ENCODE measurements at regions not wholly inside any gene's neighbourhood (a gene's known extent, or its start where the extent isn't known, plus 50 kb on each side); places are given as distances from the start of the nearest gene placed in this dataset.
"Not testable (repeated sequence)": the region's sequence is repeated elsewhere in the genome, so short reads cannot be mapped to it uniquely, and the experiment has no call there.

DNA sequence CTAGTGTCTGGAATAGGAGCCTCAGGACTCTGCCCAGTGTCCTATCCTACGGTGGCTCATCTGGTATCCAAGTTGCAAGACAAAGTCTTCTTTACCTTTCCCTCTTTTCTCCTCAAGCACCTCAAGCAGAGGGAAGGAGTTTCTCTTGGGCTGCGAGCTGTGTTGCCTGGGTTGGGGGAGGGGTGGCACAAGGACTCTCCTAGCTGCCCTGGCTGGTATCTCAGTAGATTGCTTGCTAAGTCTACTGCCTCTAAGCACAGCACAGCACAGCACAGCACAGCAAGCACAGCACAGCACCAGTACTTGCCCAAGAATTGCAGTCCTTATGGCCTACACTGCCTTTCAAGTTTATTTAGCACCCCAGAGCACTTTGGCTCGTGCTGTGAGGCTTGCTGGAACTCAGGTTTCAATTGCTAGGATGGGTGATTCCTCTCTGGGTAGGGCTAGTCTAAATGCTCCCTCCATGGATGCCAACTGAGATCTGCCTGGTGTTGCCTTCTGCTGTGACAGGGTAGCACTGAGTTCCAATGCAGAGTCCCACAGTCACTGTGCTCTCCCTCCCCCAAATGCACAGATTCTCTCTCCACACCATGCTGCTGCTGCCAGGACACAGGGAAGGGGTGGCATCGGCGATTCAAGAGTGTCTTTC lies 213.1 kb upstream of the POU5F2 start:
- Histone ChIP-seq H2BK5ac (ENCODE audit: low read length) (no peak overlapping the region), H4K8ac (ENCODE audit: low read depth, low read length) (no peak overlapping the region), H2BK12ac (ENCODE audit: low read length) (no peak overlapping the region), H3K36me3 (replicated peaks in 1 of 2; ENCODE audit: control insufficient read depth in 2 of 2, insufficient read depth in 2 of 2, low read length in 2 of 2) (no peaks in the 10 kb centered on the region), H3K14ac (ENCODE audit: low read length) (peak overlapping the region; percentile 99), H3K4me2 (ENCODE audit: insufficient read depth, low read length, poor library complexity, severe bottlenecking) (no peak overlapping the region), H3K23ac (ENCODE audit: low read depth, low read length, poor library complexity) (peak overlapping the region; percentile 44), H3K4ac (ENCODE audit: low read length) (no peak overlapping the region), H2BK120ac (ENCODE audit: low read depth, low read length) (no peak overlapping the region), H4K91ac (ENCODE audit: low read depth, low read length, poor library complexity) (no peak overlapping the region), H3K9ac (ENCODE audit: low read depth, low read length, poor library complexity) (no peak overlapping the region), H2BK15ac (ENCODE audit: low read length) (no peak overlapping the region), H3K27ac (replicated peaks; ENCODE audit: low read length) (no peak overlapping the region), H2AFZ (ENCODE audit: low read length) (no peak overlapping the region), H2AK5ac (ENCODE audit: low read depth, low read length) (no peak overlapping the region), H3K27me3 (ENCODE audit: control insufficient read depth in 3 of 3, insufficient read depth in 3 of 3, low read depth in 1 of 3, low read length in 3 of 3) (no peaks in the 10 kb centered on the region), H3K9me3 (replicated peaks in 1 of 2; ENCODE audit: control insufficient read depth in 2 of 2, insufficient read depth in 1 of 2, low read depth in 1 of 2, low read length in 2 of 2) (peaks cover 0 to 1% of the 10 kb centered on the region in 2 donors), H3K18ac (ENCODE audit: low read length) (peak overlapping the region; percentile 60), H3K79me1 (ENCODE audit: low read depth, low read length) (no peaks in the 10 kb centered on the region), H3K4me1 (ENCODE audit: control insufficient read depth in 2 of 2, insufficient read depth in 1 of 2, low read depth in 1 of 2, low read length in 2 of 2) (peaks cover 0 to 5% of the 10 kb centered on the region in 2 donors), H3K4me3 (ENCODE audit: low read length in 2 of 2) (no peak overlapping the region)
- DNase-seq (ENCODE audit: low spot score), result no peak
- no CpG with 5 or more reads among the region's 5 CpGs for WGBS, 2 donors (ENCODE audit: extremely low coverage in 2 of 2, insufficient read length in 2 of 2, insufficient replicate concordance in 1 of 2)

GRCh38 chr5:93953442-93953841 lies 212.0 kb upstream of the POU5F2 start:
- Histone ChIP-seq H3K27ac (replicated peaks; ENCODE audit: low read length) (no peak overlapping the region), H3K36me3 (replicated peaks in 1 of 2; ENCODE audit: control insufficient read depth in 2 of 2, insufficient read depth in 2 of 2, low read length in 2 of 2) (no peaks in the 10 kb centered on the region), H2BK5ac (ENCODE audit: low read length) (no peak overlapping the region), H2AFZ (ENCODE audit: low read length) (no peak overlapping the region), H3K23ac (ENCODE audit: low read depth, low read length, poor library complexity) (no peak overlapping the region), H3K9me3 (replicated peaks in 1 of 2; ENCODE audit: control insufficient read depth in 2 of 2, insufficient read depth in 1 of 2, low read depth in 1 of 2, low read length in 2 of 2) (peaks cover 0 to 2% of the 10 kb centered on the region in 2 donors), H2BK120ac (ENCODE audit: low read depth, low read length) (no peak overlapping the region), H3K18ac (ENCODE audit: low read length) (no peak overlapping the region), H3K14ac (ENCODE audit: low read length) (no peak overlapping the region), H3K9ac (ENCODE audit: low read depth, low read length, poor library complexity) (no peak overlapping the region), H3K4me3 (ENCODE audit: low read length in 2 of 2) (no peak overlapping the region), H4K8ac (ENCODE audit: low read depth, low read length) (no peak overlapping the region), H4K91ac (ENCODE audit: low read depth, low read length, poor library complexity) (no peak overlapping the region), H3K4ac (ENCODE audit: low read length) (no peak overlapping the region), H2BK12ac (ENCODE audit: low read length) (no peak overlapping the region), H2BK15ac (ENCODE audit: low read length) (no peak overlapping the region), H3K4me1 (ENCODE audit: control insufficient read depth in 2 of 2, insufficient read depth in 1 of 2, low read depth in 1 of 2, low read length in 2 of 2) (peaks cover 0 to 5% of the 10 kb centered on the region in 2 donors), H3K27me3 (ENCODE audit: control insufficient read depth in 3 of 3, insufficient read depth in 3 of 3, low read depth in 1 of 3, low read length in 3 of 3) (no peaks in the 10 kb centered on the region), H3K79me1 (ENCODE audit: low read depth, low read length) (no peaks in the 10 kb centered on the region), H3K4me2 (ENCODE audit: insufficient read depth, low read length, poor library complexity, severe bottlenecking) (no peak overlapping the region), H2AK5ac (ENCODE audit: low read depth, low read length) (no peak overlapping the region)
- no peak for DNase-seq (ENCODE audit: low spot score)
- WGBS, 2 donors (ENCODE audit: extremely low coverage in 2 of 2, insufficient read length in 2 of 2, insufficient replicate concordance in 1 of 2), result no CpG with 5 or more reads among the region's 3 CpGs

DNA sequence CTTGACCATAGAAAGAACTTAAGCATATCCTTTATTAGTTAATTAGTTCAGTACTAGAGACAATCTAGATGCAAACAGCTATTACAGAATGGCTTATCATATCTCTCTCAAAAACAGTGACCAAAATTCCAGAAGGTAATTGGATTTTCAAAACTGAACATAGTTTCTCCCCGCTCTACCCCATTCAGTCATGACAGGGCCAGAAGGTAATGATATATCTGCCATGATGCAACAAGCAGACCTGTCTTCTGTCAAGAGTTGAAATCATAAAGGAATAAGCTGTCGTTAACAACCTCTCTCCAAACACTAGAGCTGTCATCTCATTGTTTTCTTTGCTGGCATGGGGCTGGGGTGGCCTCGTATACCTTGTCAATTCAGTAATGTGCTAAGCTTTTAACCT lies 200.5 kb upstream of the POU5F2 start:
- H2BK12ac ChIP-seq (ENCODE audit: low read length), result peak overlapping the region; percentile 73
- H2AK5ac ChIP-seq (ENCODE audit: low read depth, low read length), result no peak overlapping the region
- no peak overlapping the region for H2AFZ ChIP-seq (ENCODE audit: low read length)
- H2BK15ac ChIP-seq (ENCODE audit: low read length), result no peak overlapping the region
- H3K79me1 ChIP-seq (ENCODE audit: low read depth, low read length), result no peaks in the 10 kb centered on the region
- H3K27me3 ChIP-seq (ENCODE audit: control insufficient read depth in 3 of 3, insufficient read depth in 3 of 3, low read depth in 1 of 3, low read length in 3 of 3), result no peaks in the 10 kb centered on the region
- no peak overlapping the region for H3K9ac ChIP-seq (ENCODE audit: low read depth, low read length, poor library complexity)
- no peak overlapping the region for H2BK5ac ChIP-seq (ENCODE audit: low read length)
- H3K4ac ChIP-seq (ENCODE audit: low read length), result no peak overlapping the region
- no peak overlapping the region for H3K23ac ChIP-seq (ENCODE audit: low read depth, low read length, poor library complexity)
- H4K8ac ChIP-seq (ENCODE audit: low read depth, low read length), result no peak overlapping the region
- no peak overlapping the region for H4K91ac ChIP-seq (ENCODE audit: low read depth, low read length, poor library complexity)
- no peak overlapping the region for H3K4me3 ChIP-seq (ENCODE audit: low read length in 2 of 2)
- no peaks in the 10 kb centered on the region for H3K9me3 ChIP-seq (replicated peaks in 1 of 2; ENCODE audit: control insufficient read depth in 2 of 2, insufficient read depth in 1 of 2, low read depth in 1 of 2, low read length in 2 of 2)
- H3K18ac ChIP-seq (ENCODE audit: low read length), result no peak overlapping the region
- no peak overlapping the region for H3K27ac ChIP-seq (replicated peaks; ENCODE audit: low read length)
- no peaks in the 10 kb centered on the region for H3K36me3 ChIP-seq (replicated peaks in 1 of 2; ENCODE audit: control insufficient read depth in 2 of 2, insufficient read depth in 2 of 2, low read length in 2 of 2)
- no peak for DNase-seq (ENCODE audit: low spot score)
- H3K14ac ChIP-seq (ENCODE audit: low read length), result no peak overlapping the region
- H3K4me2 ChIP-seq (ENCODE audit: insufficient read depth, low read length, poor library complexity, severe bottlenecking), result no peak overlapping the region
- no CpG with 5 or more reads among the region's 3 CpGs for whole genome bisulfite sequencing, 2 donors (ENCODE audit: extremely low coverage in 2 of 2, insufficient read length in 2 of 2, insufficient replicate concordance in 1 of 2)
- H2BK120ac ChIP-seq (ENCODE audit: low read depth, low read length), result no peak overlapping the region
- peaks cover 0 to 2% of the 10 kb centered on the region in 2 donors for H3K4me1 ChIP-seq (ENCODE audit: control insufficient read depth in 2 of 2, insufficient read depth in 1 of 2, low read depth in 1 of 2, low read length in 2 of 2)

- not testable (repeated sequence) for H2BK5ac ChIP-seq (ENCODE audit: low read length); H2BK12ac ChIP-seq (ENCODE audit: low read length); H3K36me3 ChIP-seq (replicated peaks in 1 of 2; ENCODE audit: control insufficient read depth in 2 of 2, insufficient read depth in 2 of 2, low read length in 2 of 2); H3K4ac ChIP-seq (ENCODE audit: low read length); H3K79me1 ChIP-seq (ENCODE audit: low read depth, low read length); H3K23ac ChIP-seq (ENCODE audit: low read depth, low read length, poor library complexity); DNase-seq (ENCODE audit: low spot score); H3K14ac ChIP-seq (ENCODE audit: low read length); H2AK5ac ChIP-seq (ENCODE audit: low read depth, low read length); H2BK120ac ChIP-seq (ENCODE audit: low read depth, low read length); H3K9ac ChIP-seq (ENCODE audit: low read depth, low read length, poor library complexity); H3K4me2 ChIP-seq (ENCODE audit: insufficient read depth, low read length, poor library complexity, severe bottlenecking); H3K27me3 ChIP-seq (ENCODE audit: control insufficient read depth in 3 of 3, insufficient read depth in 3 of 3, low read depth in 1 of 3, low read length in 3 of 3); H2AFZ ChIP-seq (ENCODE audit: low read length); H3K18ac ChIP-seq (ENCODE audit: low read length); H4K8ac ChIP-seq (ENCODE audit: low read depth, low read length); H3K27ac ChIP-seq (replicated peaks; ENCODE audit: low read length); H3K4me1 ChIP-seq (ENCODE audit: control insufficient read depth in 2 of 2, insufficient read depth in 1 of 2, low read depth in 1 of 2, low read length in 2 of 2); H3K9me3 ChIP-seq (replicated peaks in 1 of 2; ENCODE audit: control insufficient read depth in 2 of 2, insufficient read depth in 1 of 2, low read depth in 1 of 2, low read length in 2 of 2); H4K91ac ChIP-seq (ENCODE audit: low read depth, low read length, poor library complexity); H2BK15ac ChIP-seq (ENCODE audit: low read length); H3K4me3 ChIP-seq (ENCODE audit: low read length in 2 of 2)
- WGBS, 2 donors (ENCODE audit: extremely low coverage in 2 of 2, insufficient read length in 2 of 2, insufficient replicate concordance in 1 of 2), result no CpG with 5 or more reads among the region's 2 CpGs
These were observed 191.9 kb upstream of the POU5F2 start for GRCh38 chr5:93933269-93933668.

Measured in neuronal stem cell (in vitro differentiated cells).